ENCODE measurements at regions not wholly inside any gene's neighbourhood (a gene's known extent, or its start where the extent isn't known, plus 50 kb on each side); places are given as distances from the start of the nearest gene placed in this dataset.
A peak's percentile ranks its signal among the peaks of the same experiment; 100 is the strongest.

GRCh38 chrX:114532111-114532805 lies 51.6 kb upstream of the HTR2C start:
- Histone ChIP-seq H3K4me2 (no peak overlapping the region), H3K9ac (no peak overlapping the region), H3K36me3 (replicated peaks in 1 of 2; ENCODE audit: control insufficient read depth in 1 of 2, insufficient read depth in 2 of 2, low read length in 1 of 2) (no peaks in the 10 kb centered on the region), H3K9me2 (no peaks in the 10 kb centered on the region; the same call in 1 of the 2 replicates), H2AFZ (ENCODE audit: low read depth) (no peak overlapping the region), H3K4me1 (ENCODE audit: control insufficient read depth in 1 of 2, insufficient read depth in 2 of 2, low read depth in 1 of 2, low read length in 1 of 2) (no peaks in the 10 kb centered on the region), H3K9me3 (no peaks in the 10 kb centered on the region), H4K20me1 (ENCODE audit: insufficient read depth) (no peaks in the 10 kb centered on the region), H3K79me2 (ENCODE audit: insufficient read depth) (no peaks in the 10 kb centered on the region), H3F3A (replicated peaks; ENCODE audit: insufficient read depth) (peaks cover 4% of the 10 kb centered on the region), H3K27ac (ENCODE audit: low read depth in 2 of 2, low read length in 1 of 2) (peak overlapping the region in 1 of 2 experiments; percentile 28; a peak in 2 of 4 replicates), H3K27me3 (ENCODE audit: insufficient read depth) (no peaks in the 10 kb centered on the region), H3K4me3 (ENCODE audit: low read depth in 2 of 2, low read length in 1 of 2) (no peak overlapping the region)
- ChIA-PET CTCF (no interaction called here), POLR2A (no interaction called here)
- no peak for TF ChIP-seq REST (IDR thresholded peaks at IDR 0.05; ENCODE audit: low read depth, low read length)
- no peak for TF ChIP-seq NFIC (IDR thresholded peaks at IDR 0.05; ENCODE audit: borderline replicate concordance)
- 0 out of 2 replicates have a peak, but pooled peaks have one; percentile 11 for TF ChIP-seq TCF12 (IDR thresholded peaks at IDR 0.05)
- TF ChIP-seq ZBTB33 (IDR thresholded peaks at IDR 0.05; ENCODE audit: borderline replicate concordance, low read depth) = no peak
- TF ChIP-seq RFX5 (IDR thresholded peaks at IDR 0.05; ENCODE audit: low read length) = no peak
- TF ChIP-seq JUND (IDR thresholded peaks at IDR 0.05) = no peak
- TF ChIP-seq, protein P1, sequence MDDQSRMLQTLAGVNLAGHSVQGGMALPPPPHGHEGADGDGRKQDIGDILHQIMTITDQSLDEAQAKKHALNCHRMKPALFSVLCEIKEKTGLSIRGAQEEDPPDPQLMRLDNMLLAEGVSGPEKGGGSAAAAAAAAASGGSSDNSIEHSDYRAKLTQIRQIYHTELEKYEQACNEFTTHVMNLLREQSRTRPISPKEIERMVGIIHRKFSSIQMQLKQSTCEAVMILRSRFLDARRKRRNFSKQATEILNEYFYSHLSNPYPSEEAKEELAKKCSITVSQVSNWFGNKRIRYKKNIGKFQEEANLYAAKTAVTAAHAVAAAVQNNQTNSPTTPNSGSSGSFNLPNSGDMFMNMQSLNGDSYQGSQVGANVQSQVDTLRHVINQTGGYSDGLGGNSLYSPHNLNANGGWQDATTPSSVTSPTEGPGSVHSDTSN (IDR thresholded peaks at IDR 0.05) = 0 out of 2 replicates have a peak, but pooled peaks have one; percentile 19
- TF ChIP-seq POLR2AphosphoS5 (IDR thresholded peaks at IDR 0.05; ENCODE audit: low read depth, low read length) = no peak
- TF ChIP-seq, protein P2, sequence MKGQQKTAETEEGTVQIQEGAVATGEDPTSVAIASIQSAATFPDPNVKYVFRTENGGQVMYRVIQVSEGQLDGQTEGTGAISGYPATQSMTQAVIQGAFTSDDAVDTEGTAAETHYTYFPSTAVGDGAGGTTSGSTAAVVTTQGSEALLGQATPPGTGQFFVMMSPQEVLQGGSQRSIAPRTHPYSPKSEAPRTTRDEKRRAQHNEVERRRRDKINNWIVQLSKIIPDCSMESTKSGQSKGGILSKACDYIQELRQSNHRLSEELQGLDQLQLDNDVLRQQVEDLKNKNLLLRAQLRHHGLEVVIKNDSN (IDR thresholded peaks at IDR 0.05; ENCODE audit: borderline replicate concordance, low read depth) = no peak
- no peak for TF ChIP-seq CHD2 (IDR thresholded peaks at IDR 0.05; ENCODE audit: low read length, partially characterized antibody)
- DNase-seq = no peak
- WGBS (ENCODE audit: low lambda C conversion rate) = 12% methylated on average over 2 of the region's 2 CpGs
